ENCODE measurements at regions not wholly inside any gene's neighbourhood (a gene's known extent, or its start where the extent isn't known, plus 50 kb on each side); places are given as distances from the start of the nearest gene placed in this dataset.
"Not testable (repeated sequence)": the region's sequence is repeated elsewhere in the genome, so short reads cannot be mapped to it uniquely, and the experiment has no call there.

GRCh38 chr14:106390947-106391346, 864.6 kb downstream of the TMEM121 start:
- DNase-seq (ENCODE audit: low read depth): no peak
- no peak for TF ChIP-seq CTCF (conservative IDR thresholded peaks at IDR 0.05; ENCODE audit: low read length)
- H3K4me3 ChIP-seq (ENCODE audit: low read length): no peak overlapping the region

- H3K4me3 ChIP-seq (ENCODE audit: low read length): no peak overlapping the region
- no peak for DNase-seq (ENCODE audit: low read depth)
- TF ChIP-seq CTCF (conservative IDR thresholded peaks at IDR 0.05; ENCODE audit: low read length): no peak
These were observed 867.4 kb downstream of the TMEM121 start for GRCh38 chr14:106393742-106394141.

- TF ChIP-seq CTCF (conservative IDR thresholded peaks at IDR 0.05; ENCODE audit: low read length): no peak
- no peak overlapping the region for H3K4me3 ChIP-seq (ENCODE audit: low read length)
- DNase-seq (ENCODE audit: low read depth): no peak
These were observed 869.2 kb downstream of the TMEM121 start for GRCh38 chr14:106395456-106396050.

- no peak for DNase-seq (ENCODE audit: low read depth)
- no peak overlapping the region for H3K4me3 ChIP-seq (ENCODE audit: low read length)
- TF ChIP-seq CTCF (conservative IDR thresholded peaks at IDR 0.05; ENCODE audit: low read length): no peak
These were observed 870.6 kb downstream of the TMEM121 start for GRCh38 chr14:106396999-106397398.

- DNase-seq (ENCODE audit: low read depth): not testable (repeated sequence)
These were observed 872.5 kb downstream of the TMEM121 start for GRCh38 chr14:106398931-106399331.

GRCh38 chr14:106401316-106401715, 874.9 kb downstream of the TMEM121 start:
- DNase-seq (ENCODE audit: low read depth); H3K4me3 ChIP-seq (ENCODE audit: low read length): not testable (repeated sequence)

More at GRCh38 chr14:106398931-106399331, 872.5 kb downstream of the TMEM121 start:
- not testable (repeated sequence) for H3K4me3 ChIP-seq (ENCODE audit: low read length)

- not testable (repeated sequence) for DNase-seq (ENCODE audit: low read depth); H3K4me3 ChIP-seq (ENCODE audit: low read length)
These were observed 883.8 kb downstream of the TMEM121 start for GRCh38 chr14:106410229-106410628.

- DNase-seq (ENCODE audit: low read depth): no peak
- no peak overlapping the region for H3K4me3 ChIP-seq (ENCODE audit: low read length)
- TF ChIP-seq CTCF (conservative IDR thresholded peaks at IDR 0.05; ENCODE audit: low read length): no peak
These were observed 888.1 kb downstream of the TMEM121 start for GRCh38 chr14:106414464-106414863.
